ENCODE measurements at regions not wholly inside any gene's neighbourhood (a gene's known extent, or its start where the extent isn't known, plus 50 kb on each side); places are given as distances from the start of the nearest gene placed in this dataset.

DNA sequence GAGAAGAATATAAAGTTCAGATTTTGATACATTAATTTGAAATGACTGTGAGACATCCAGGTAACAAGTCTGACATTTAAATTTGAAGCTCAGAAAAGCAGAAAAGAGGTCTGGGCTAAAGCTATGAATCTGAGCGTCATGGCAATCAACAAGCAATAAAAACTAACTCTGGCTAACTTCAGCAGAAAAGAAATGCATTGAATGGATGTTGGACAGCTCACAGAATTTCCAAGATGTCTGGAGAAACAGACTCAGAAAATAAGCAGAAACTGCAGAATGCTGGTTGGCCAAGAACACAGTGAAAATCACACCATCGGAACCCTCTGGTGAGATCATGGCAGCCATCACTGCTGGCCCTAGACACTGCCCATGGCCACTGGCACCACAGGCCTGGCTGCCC is 366.6 kb downstream of the METTL4 start:
- Mint-ChIP-seq H3K36me3 (ENCODE audit: insufficient read depth, unreplicated experiment) (no peaks in the 10 kb centered on the region), H3K27ac (ENCODE audit: unreplicated experiment) (no peak overlapping the region), H3K4me3 (ENCODE audit: unreplicated experiment) (no peak overlapping the region), H3K4me1 (ENCODE audit: low read depth, unreplicated experiment) (no peaks in the 10 kb centered on the region), H3K27me3 (ENCODE audit: insufficient read depth, unreplicated experiment) (no peaks in the 10 kb centered on the region), H3K9me3 (ENCODE audit: unreplicated experiment) (peaks cover 9% of the 10 kb centered on the region)
- no peak for DNase-seq
- intact Hi-C loops (cut with micrococcal nuclease; ENCODE audit: unreplicated experiment) = no loop called here
- Histone ChIP-seq H3K4me3 (ENCODE audit: low read depth, low read length) (no peak overlapping the region), H3K27me3 (replicated peaks; ENCODE audit: control insufficient read depth, insufficient read depth, low read length) (no peaks in the 10 kb centered on the region), H3K4me1 (peaks cover 4% of the 10 kb centered on the region; the same call in 1 of the 2 replicates), H3K36me3 (ENCODE audit: control insufficient read depth, insufficient read depth, low read length) (no peaks in the 10 kb centered on the region), H3K9me3 (no peaks in the 10 kb centered on the region)
- no peak for TF ChIP-seq CTCF (IDR thresholded peaks at IDR 0.05; ENCODE audit: insufficient read depth in 1 of 2, low read depth in 1 of 2, low read length in 1 of 2, severe bottlenecking in 1 of 2, unreplicated experiment in 1 of 2)
- POLR2A ChIA-PET = no interaction called here
- CTCF ChIA-PET = no interaction called here
- BruUV-seq (replicated peaks) = no TSS peak

DNA sequence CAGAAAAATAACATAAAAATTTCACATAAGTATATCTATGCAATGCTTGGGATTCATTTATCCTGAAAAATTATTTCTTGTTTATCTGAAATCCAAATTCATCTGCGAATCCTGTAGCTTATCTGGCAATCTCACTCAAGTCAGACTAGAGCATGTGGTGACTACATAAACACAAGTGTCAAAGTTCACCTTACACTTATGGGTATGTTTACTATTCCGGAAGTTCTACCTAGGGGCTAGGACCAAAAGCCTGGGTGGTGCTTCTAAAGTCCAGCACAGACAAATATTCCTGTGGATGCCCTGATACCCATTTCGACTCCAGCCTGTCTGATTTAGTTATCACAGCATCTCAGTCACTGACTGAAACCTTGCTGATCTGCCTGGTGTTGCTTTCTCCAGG is 364.0 kb downstream of the METTL4 start:
- ChIA-PET POLR2A (no interaction called here), CTCF (no interaction called here)
- no peak for TF ChIP-seq CTCF (IDR thresholded peaks at IDR 0.05; ENCODE audit: insufficient read depth in 1 of 2, low read depth in 1 of 2, low read length in 1 of 2, severe bottlenecking in 1 of 2, unreplicated experiment in 1 of 2)
- no peaks in the 10 kb centered on the region for H3K9me3 Mint-ChIP-seq (ENCODE audit: unreplicated experiment)
- H3K36me3 Mint-ChIP-seq (ENCODE audit: insufficient read depth, unreplicated experiment) = no peaks in the 10 kb centered on the region
- H3K4me3 Mint-ChIP-seq (ENCODE audit: unreplicated experiment) = no peak overlapping the region
- Histone ChIP-seq H3K4me3 (ENCODE audit: low read depth, low read length) (no peak overlapping the region), H3K36me3 (ENCODE audit: control insufficient read depth, insufficient read depth, low read length) (no peaks in the 10 kb centered on the region), H3K27me3 (replicated peaks; ENCODE audit: control insufficient read depth, insufficient read depth, low read length) (no peaks in the 10 kb centered on the region), H3K9me3 (no peaks in the 10 kb centered on the region), H3K4me1 (peaks cover 4% of the 10 kb centered on the region; the same call in 1 of the 2 replicates)
- no peak overlapping the region for H3K27ac Mint-ChIP-seq (ENCODE audit: unreplicated experiment)
- H3K27me3 Mint-ChIP-seq (ENCODE audit: insufficient read depth, unreplicated experiment) = no peaks in the 10 kb centered on the region
- intact Hi-C loops (cut with micrococcal nuclease; ENCODE audit: unreplicated experiment) = no loop called here
- DNase-seq = no peak
- H3K4me1 Mint-ChIP-seq (ENCODE audit: low read depth, unreplicated experiment) = no peaks in the 10 kb centered on the region
- BruUV-seq (replicated peaks) = no TSS peak

GRCh38 chr18:2212598-2213205 is 358.6 kb downstream of the METTL4 start:
- no peak for TF ChIP-seq CTCF (IDR thresholded peaks at IDR 0.05; ENCODE audit: insufficient read depth in 1 of 2, low read depth in 1 of 2, low read length in 1 of 2, severe bottlenecking in 1 of 2, unreplicated experiment in 1 of 2)
- Histone ChIP-seq H3K36me3 (ENCODE audit: control insufficient read depth, insufficient read depth, low read length) (no peaks in the 10 kb centered on the region), H3K4me3 (ENCODE audit: low read depth, low read length) (no peak overlapping the region), H3K9me3 (peaks cover 11% of the 10 kb centered on the region; the same call in 1 of the 2 replicates), H3K4me1 (no peaks in the 10 kb centered on the region), H3K27me3 (replicated peaks; ENCODE audit: control insufficient read depth, insufficient read depth, low read length) (no peaks in the 10 kb centered on the region)
- Mint-ChIP-seq H3K9me3 (ENCODE audit: unreplicated experiment) (peaks cover 15% of the 10 kb centered on the region), H3K27me3 (ENCODE audit: insufficient read depth, unreplicated experiment) (no peaks in the 10 kb centered on the region), H3K4me3 (ENCODE audit: unreplicated experiment) (no peak overlapping the region), H3K27ac (ENCODE audit: unreplicated experiment) (no peak overlapping the region), H3K4me1 (ENCODE audit: low read depth, unreplicated experiment) (no peaks in the 10 kb centered on the region), H3K36me3 (ENCODE audit: insufficient read depth, unreplicated experiment) (no peaks in the 10 kb centered on the region)
- intact Hi-C loops (cut with micrococcal nuclease; ENCODE audit: unreplicated experiment) = no loop called here
- ChIA-PET CTCF (no interaction called here), POLR2A (no interaction called here)
- BruUV-seq (replicated peaks) = no TSS peak
- DNase-seq = no peak

All from Caco-2 (cell line).